GM21423 (cell line): ENCODE measurements at regions not wholly inside any gene's neighbourhood (a gene's known extent, or its start where the extent isn't known, plus 50 kb on each side); places are given as distances from the start of the nearest gene placed in this dataset.
"Not testable (repeated sequence)": the region's sequence is repeated elsewhere in the genome, so short reads cannot be mapped to it uniquely, and the experiment has no call there.

Experiments
- ATAC-seq: cut with Tn5 transposase; IDR thresholded peaks from one replicate; pipeline ENCODE4 v1.9.1; 2021; ENCODE audit warnings: mild to moderate bottlenecking, moderate library complexity; ENCODE audit not compliant: unreplicated experiment

GRCh38 chr14:53620317-53620716 lies 336.3 kb downstream of the BMP4 start:
- ATAC-seq: no peak

DNA sequence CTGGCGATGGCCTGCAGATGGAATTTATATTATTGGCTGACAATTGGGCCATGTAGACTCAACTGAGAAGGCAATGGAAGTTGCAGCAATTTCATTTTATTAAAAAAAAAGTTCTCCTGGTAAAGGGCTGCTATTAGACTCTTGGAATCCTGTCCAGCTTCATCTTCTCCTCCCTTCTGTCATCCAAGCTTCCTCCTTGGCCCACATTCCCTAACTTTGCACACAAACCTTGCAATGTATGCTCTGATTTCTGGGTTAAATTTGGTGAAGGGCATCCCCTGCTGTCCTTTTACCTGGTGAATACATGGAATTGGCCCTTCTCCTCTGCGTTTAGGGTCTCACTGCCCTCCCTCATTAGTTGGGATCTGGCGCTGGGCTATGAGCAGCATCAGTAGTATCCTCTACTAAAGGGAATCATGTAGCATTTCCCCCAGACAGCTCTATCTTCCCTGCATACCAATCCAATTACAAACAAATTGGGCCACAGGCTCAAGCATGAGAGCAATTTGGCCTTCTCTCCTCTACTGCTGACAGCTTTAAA lies 336.9 kb downstream of the BMP4 start:
- ATAC-seq: no peak

GRCh38 chr14:53616536-53616935 lies 340.1 kb downstream of the BMP4 start:
- not testable (repeated sequence) for ATAC-seq

DNA sequence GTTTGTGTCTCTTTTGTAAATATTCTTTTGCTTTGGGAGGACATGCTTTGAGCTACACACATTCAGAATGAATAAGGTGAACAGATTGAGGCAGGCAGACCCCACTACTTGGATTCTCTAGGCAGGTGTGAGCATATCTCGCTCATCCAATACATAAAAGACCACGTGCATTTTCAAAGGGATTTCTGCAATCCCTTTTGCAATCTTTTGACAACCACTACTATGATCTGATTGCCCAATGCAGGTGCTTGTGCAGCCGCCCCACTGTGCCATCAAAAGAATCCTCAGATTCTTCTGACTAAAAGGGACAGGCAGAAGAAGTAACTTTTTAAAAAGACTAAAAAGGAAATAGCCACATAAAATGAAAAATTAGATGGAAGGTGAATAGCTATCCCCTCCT lies 341.4 kb downstream of the BMP4 start:
- no peak for ATAC-seq

GRCh38 chr14:53613404-53614253 lies 343.0 kb downstream of the BMP4 start:
- ATAC-seq: peak; percentile 96

GRCh38 chr14:53610947-53611346 lies 345.7 kb downstream of the BMP4 start:
- no peak for ATAC-seq

- no peak for ATAC-seq
Observed at GRCh38 chr14:53609009-53609408, 347.6 kb downstream of the BMP4 start.

GRCh38 chr14:53608369-53608768 lies 348.3 kb downstream of the BMP4 start:
- no peak for ATAC-seq

DNA sequence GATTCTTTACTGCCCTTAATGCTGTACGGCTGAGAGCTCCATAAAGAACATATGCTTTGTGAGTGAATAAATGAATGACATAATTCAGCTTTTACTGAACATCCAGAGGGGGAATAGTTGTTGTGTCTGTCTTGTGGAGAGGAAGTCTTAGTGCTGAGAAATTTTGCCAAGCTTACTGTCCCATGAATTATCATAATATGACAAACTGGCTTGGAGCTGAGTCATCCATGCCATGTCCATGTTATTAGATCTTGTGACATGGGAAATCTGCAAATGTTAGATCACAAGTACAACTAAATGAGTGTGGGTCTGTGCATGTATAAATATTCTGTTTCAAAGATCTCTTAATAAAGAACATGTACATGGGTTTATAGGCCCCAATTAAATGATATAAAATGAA lies 350.4 kb downstream of the BMP4 start:
- ATAC-seq: no peak

DNA sequence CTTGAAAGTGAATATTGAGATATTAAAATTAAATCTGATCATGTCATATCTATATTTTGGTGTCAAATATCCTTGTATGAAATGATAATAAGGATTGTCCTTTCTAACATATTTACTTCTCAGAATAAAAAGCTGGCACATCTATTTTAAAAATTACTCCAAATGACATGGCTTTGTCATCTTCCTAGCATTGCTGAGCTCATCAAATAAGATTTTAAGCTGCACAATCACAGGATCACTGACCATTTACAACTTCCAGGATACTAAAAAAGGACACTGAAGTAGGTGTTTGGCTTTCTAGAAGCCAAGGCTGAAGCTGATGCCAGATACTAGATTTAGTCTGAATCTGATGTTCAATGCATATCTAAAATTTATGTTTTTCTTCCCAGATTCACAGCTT lies 351.1 kb downstream of the BMP4 start:
- no peak for ATAC-seq

GRCh38 chr14:53603994-53604393 lies 352.6 kb downstream of the BMP4 start:
- ATAC-seq: no peak

- ATAC-seq: no peak
Observed at GRCh38 chr14:53601409-53601808, 355.2 kb downstream of the BMP4 start.

DNA sequence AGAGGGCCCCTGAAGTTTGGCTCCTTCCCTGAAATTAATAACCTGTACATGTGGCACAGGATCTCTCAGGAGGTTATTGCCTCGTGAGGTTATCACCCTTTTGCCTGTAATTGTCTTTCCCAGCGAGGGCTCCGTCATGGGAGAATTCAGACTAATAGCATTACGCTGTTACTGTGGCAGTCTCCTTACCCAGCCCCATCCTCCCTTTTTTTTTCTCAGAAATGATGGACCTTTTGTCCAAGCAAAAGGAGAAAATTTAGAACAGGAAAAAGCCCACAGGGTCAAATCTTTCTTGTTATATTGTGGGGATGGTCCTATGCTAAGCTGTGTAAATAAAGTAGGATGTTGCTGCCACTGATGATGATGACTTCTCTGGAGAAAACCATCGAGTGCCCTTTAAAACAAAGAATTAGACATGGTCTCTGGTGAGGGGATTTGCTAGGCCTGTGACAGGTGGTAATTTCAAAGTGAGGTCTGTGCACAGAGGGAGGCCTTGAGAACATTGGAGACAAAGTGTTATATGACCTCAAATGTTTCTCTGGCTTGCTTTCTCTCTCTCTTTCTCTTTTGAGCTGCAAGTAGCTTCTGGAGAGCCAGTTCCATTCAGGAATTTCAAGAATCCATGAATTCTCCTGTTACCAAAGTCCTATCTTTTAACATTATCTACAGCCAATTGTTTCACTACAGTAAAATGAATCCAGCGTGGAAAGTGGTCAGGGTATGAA lies 357.2 kb downstream of the BMP4 start:
- ATAC-seq: no peak

DNA sequence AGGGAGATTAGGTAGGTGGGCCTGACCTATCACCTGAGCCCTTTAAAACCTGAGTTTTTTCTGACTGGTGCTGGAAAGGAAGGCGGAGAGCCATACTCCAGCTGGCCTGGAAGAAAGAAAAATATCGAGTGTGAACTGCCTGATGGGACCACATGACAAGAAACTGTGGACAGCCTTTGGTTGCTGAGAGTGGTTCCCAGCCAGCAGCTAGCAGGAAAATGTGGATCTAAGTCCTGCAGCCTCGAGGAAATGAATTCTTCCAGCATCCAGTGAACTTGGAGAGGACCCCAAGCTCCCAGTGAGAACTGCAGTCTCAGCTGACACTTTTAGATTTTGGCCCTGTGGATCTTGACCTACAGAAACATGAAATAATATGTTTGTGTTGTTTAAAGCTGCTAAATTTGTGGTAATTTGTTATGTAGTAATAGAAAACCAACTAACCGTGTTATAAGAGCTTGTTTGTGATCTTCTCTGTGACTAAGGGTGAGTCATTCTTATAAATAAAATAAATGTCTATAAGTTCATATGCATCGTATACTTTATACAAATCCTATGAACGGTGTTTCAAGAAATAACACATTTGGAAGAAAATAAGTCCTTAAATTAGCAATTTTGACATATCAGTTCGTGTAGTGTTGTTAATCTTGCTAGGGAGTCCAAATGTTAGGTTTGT lies 359.6 kb downstream of the BMP4 start:
- no peak for ATAC-seq

- ATAC-seq: no peak
Observed at GRCh38 chr14:53591816-53592215, 364.8 kb downstream of the BMP4 start.

DNA sequence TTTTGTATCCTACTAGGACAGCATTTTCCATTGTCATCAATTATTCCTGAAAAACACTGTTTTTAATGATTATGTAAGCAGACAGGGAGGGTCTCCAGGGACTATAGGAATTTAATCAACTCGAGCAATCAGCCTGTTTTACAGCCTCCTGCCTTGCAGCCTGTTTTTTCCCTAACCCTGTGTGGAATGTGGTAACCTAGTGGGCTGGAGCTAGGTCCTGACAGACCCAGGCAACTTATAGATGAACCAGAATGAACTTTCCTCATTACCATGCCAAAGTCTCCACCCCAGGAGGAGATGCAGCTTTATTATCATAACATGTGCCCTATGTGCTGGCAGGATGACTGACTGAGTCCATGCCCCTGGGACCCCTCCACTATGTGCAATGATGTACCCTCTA lies 375.1 kb downstream of the BMP4 start:
- ATAC-seq: no peak

- ATAC-seq: no peak
Observed at GRCh38 chr14:53571641-53572328, 384.8 kb downstream of the BMP4 start.

DNA sequence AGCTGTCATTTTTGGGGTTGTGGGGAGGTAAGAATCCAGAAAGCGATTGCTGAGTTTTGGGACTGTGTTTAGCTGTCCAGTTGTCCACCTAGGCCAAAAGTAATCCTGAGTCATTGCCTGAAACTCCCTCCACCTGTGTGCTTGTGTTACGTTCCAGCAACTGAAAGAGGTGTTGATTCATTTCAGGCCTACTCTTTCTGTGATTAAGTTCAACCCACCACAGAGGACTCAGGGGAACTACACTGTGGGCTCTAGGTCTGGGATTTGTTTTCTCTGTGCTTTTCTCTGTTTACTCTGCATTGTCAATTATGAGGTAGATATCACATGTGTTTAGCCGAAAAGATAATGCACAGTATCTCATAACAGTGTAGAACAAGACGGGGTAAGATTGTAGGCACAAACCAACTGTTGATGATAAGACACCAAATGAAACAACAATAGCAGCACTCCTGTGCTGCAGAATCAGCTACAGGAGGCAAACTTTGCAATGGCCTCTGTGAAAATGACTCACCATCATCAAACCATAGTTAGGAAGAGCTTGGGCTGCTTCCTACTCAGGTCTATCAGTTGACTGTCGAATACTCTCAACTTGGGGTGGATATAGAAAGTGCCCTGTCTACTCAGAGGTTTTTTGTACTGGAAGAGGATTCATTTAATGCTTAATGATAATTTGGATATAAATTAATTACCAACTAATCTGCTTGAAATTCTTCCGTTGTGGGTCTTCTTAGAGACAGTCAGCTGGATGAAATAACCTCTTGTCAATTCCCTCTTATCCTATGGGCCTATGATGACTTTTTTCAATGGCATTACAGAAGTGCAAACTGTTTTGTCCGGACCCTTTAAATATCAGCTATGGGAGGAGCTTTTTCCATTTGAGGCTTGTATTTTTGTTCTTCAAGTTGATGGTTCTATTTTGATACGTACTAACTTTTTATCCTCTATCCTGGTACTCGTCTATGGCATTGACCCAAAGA lies 385.9 kb downstream of the BMP4 start:
- ATAC-seq: peak; percentile 95

DNA sequence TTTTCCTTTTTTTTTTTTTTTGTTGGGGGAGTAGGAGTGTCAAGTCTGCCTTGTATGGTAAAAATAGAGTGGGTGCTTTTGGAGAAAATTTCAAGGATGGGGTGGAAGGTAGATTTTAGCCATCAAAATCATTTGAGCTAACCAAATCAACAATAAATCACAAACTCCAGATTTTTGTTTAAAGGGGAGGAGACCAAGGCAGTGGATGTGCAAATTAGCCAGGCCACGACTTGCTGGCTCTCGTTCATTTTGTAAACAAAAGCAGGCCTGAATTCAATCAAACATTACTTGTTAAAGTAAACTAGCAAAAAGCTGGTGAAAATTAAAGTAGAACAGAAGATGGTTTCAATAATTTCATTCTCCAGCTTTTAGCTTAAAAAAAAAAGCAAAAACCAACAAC lies 387.2 kb downstream of the BMP4 start:
- ATAC-seq: no peak
